GM12864 (cell line): ENCODE measurements at regions not wholly inside any gene's neighbourhood (a gene's known extent, or its start where the extent isn't known, plus 50 kb on each side); places are given as distances from the start of the nearest gene placed in this dataset.

ENCODE experiments used
- DNase-seq: peaks from one replicate; pipeline ENCODE4 v3.0.0-alpha.2; 2011; ENCODE audit warnings: low read depth
- H3K4me3 ChIP-seq: 2 replicates; pipeline ENCODE4 v1.5.1; 2011; ENCODE audit warnings: mild to moderate bottlenecking, low read depth, low read length, control low read depth
- CTCF ChIP-seq: IDR thresholded peaks from 2 replicates; pipeline ENCODE4 v1.5.1; 2011; ENCODE audit warnings: low read depth, mild to moderate bottlenecking, moderate library complexity, low read length, control low read depth, inconsistent platforms; ENCODE audit errors: missing control alignments

GRCh38 chr7:4610768-4611467, 71.2 kb upstream of the FOXK1 start:
- H3K4me3 ChIP-seq = no peak overlapping the region
- TF ChIP-seq CTCF = peak; percentile 74
- DNase-seq = peak; percentile 42

GRCh38 chr7:4612237-4612636, 69.9 kb upstream of the FOXK1 start:
- H3K4me3 ChIP-seq = no peak overlapping the region
- DNase-seq = no peak
- TF ChIP-seq CTCF = no peak

GRCh38 chr7:4612939-4613841, 68.9 kb upstream of the FOXK1 start:
- no peak for DNase-seq
- H3K4me3 ChIP-seq = no peak overlapping the region
- no peak for TF ChIP-seq CTCF

GRCh38 chr7:4613846-4614548, 68.1 kb upstream of the FOXK1 start:
- no peak for TF ChIP-seq CTCF
- H3K4me3 ChIP-seq = no peak overlapping the region
- DNase-seq = no peak

GRCh38 chr7:4616116-4616515, 66.0 kb upstream of the FOXK1 start:
- no peak for DNase-seq
- no peak overlapping the region for H3K4me3 ChIP-seq
- TF ChIP-seq CTCF = no peak

- no peak overlapping the region for H3K4me3 ChIP-seq
- TF ChIP-seq CTCF = no peak
- no peak for DNase-seq
These were observed 60.7 kb upstream of the FOXK1 start for GRCh38 chr7:4621396-4621795.
